RCC 7860 (cell line): ENCODE measurements at regions not wholly inside any gene's neighbourhood (a gene's known extent, or its start where the extent isn't known, plus 50 kb on each side); places are given as distances from the start of the nearest gene placed in this dataset.

ENCODE experiments used
- DNase-seq: peaks from one replicate; pipeline ENCODE4 v3.0.0-alpha.2; 2015; ENCODE audit warnings: low spot score
- FAIRE-seq: peaks from 2 replicates; lab custom pipeline; 2012; peaks lifted over from hg19 to GRCh38; lab: Jason Lieb, UNC

DNA sequence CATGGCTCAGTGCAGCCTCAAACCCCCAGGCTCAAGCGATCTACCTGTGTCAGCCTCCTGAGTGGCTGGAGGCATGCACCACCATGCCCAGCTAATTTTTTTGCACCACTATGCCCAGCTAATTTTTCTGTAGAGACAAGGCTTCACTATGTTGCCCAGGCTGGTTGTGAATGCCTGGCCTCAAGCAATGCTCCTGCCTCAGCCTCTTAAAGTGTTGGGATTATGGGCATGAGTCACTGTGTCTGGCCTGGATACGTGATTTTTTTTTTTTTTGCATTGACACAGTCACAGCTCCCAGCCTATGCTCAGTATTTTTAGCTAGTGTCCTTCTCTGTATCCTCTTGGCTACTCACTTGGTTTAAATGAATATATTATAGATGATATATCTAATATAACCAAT lies 377.0 kb upstream of the TNRC6C start:
- DNase-seq, result no peak

DNA sequence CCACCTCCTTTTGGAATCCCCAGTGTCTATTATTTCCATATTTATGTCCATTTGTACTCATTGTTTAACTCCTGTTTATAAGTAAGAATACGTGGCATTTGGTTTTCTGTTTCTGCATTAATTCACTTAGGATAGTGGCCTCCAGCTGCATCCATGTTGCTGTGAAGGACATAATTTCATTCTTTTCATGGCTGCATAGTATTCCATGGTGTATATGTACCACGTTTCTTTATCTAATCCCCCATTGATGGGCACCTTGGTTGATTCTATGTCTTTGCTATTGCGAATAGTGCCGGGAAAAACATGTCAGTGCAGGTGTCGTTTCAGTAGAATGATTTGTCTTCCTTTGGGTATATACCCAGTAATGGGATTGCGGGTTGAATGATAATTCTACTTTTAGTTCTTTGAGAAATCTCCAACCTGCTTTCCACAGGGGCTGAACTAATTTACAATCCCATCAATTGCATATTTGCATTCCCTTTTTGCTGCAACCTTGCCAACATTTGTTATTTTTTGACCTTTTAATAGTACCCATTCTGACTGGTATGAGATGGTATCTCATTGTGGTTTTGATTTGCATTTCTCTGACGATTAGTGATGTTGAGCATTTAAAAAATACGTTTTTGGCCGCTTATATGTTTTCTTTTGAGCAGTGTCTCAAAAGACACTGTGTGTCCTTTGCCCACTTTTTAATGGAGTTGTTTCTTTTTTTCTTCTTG lies 373.2 kb upstream of the TNRC6C start:
- DNase-seq (no peak), FAIRE-seq (no peak)

More for the DNA sequence above, 377.0 kb upstream of the TNRC6C start:
- no peak for FAIRE-seq

DNA sequence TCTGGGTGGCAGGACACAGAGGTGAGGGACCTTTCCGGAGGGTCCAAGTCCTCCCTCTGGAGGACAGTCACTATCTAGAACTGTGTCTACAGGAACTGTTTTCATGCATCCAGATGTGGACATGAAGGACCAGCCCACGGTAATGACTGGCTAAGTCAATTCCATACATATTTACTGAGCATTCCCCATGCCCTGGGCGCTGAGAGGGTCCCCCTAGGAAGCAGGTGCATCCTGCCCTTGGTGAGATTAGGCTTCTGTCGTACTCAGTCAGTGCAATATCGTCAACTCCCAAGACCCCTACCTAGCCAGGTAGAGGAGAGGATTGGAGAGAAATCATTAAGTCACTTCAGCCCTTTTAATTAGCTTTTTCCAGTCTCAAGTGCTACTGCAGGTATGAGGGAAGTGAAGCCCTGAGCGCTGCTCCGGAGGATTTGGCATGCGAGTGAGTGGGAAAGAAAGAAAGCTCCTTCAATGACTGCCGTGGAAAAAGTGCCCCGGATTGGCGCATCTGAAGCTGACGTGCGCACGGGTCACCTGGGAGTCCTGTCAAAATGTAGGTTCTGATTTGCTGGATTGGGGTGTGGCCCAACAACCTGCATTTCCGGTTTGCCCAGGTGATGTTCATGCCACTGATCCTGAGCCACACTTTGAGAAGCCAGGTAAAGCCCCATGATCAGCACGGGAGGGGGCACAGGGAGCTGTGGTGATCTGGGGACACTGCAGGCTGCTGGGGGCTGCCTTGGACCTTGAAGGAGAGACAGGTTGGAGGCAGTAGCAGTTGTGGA lies 367.4 kb upstream of the TNRC6C start:
- no peak for DNase-seq

DNA sequence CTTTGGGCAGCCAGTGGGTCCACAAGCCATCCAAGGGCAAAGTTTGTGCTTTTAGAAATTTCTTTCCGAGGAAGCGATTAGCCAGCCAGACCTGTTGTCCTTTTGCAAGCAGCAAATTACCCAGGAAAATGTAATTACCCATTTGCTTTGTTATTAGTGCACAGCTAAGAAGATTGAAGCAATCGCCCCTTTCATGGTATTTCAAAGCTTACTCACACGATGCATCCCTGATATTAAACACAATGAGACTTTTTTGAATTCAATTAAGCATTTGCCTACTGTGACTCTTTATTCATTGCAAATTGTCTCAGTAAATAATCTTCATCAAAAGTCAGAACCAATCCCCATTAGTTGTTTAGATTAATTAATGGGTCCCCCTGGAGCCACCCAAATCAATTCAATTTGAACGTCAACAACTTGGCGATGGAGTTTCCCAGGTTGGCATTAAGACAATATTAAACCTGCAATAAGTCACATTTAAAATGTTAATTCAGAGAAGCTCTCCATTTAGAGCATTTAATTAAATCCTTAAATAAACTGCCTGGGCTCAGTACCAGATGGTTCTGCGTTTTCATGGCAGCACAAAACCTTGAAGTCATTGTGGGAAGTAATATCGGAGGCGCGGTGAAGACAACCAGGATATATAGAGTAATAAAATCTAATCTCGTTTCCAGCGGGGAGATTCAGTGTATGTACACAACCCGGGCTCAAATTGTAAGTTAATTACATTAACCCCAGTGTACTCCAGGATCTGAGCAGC lies 366.2 kb upstream of the TNRC6C start:
- no peak for FAIRE-seq
- no peak for DNase-seq

More for the DNA sequence above, 367.4 kb upstream of the TNRC6C start:
- no peak for FAIRE-seq

DNA sequence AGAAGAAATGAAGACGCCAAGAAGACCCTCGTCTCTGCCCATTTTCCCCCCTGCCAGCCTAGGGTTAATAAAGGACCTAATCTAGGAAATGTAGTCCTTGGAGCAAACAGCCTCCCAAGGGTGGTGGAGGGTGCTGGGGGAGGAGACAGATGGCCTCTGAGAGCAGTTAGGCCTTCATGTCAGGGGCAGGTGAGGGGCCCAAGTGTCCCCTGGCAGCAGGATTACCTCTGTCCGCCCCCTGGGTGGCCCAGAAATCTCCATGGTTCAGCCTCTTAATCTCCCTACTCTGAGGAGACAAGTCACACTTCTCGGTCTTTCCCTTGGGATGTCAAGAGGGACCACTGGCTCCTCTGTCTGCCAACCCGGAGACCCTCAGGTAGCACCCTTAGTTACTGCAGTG lies 365.4 kb upstream of the TNRC6C start:
- no peak for DNase-seq
- FAIRE-seq, result no peak

DNA sequence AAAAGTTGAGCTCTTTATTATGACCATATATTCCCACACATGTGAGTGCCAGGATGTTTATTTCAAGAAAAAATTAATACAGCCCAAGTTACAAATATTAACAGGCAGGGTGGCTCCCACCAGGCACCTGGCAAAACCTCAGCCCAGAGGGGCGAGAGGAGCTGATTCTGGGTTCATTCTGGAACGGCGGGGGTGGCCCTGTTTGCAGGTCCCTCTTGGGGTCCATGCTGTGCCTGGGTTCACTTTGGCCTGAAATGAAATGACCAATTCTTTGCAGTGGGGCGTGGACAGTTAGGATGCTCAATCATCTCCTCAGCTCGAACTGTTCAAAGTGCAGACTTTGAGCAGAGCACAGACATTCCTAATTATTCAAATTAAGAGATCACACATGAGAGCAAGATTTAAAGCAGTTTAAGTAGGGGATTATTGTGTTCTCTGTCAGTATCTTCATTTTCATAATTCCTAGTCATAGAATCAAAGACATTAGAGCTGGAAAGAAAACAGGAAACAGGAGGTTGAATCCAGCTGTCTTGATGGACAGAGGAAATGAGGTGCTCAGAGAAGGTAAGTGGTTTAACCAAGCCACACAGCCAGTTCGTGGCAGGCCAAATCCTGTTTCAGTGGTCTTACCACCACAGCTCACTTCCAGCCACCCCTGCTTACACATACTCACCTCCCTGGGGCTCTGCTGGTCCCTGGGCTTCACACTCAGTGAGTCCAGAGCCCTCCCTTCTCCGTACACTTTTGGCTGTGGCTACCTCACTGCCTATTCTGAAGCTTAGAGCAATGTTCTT lies 363.9 kb upstream of the TNRC6C start:
- DNase-seq (no peak), FAIRE-seq (no peak)

DNA sequence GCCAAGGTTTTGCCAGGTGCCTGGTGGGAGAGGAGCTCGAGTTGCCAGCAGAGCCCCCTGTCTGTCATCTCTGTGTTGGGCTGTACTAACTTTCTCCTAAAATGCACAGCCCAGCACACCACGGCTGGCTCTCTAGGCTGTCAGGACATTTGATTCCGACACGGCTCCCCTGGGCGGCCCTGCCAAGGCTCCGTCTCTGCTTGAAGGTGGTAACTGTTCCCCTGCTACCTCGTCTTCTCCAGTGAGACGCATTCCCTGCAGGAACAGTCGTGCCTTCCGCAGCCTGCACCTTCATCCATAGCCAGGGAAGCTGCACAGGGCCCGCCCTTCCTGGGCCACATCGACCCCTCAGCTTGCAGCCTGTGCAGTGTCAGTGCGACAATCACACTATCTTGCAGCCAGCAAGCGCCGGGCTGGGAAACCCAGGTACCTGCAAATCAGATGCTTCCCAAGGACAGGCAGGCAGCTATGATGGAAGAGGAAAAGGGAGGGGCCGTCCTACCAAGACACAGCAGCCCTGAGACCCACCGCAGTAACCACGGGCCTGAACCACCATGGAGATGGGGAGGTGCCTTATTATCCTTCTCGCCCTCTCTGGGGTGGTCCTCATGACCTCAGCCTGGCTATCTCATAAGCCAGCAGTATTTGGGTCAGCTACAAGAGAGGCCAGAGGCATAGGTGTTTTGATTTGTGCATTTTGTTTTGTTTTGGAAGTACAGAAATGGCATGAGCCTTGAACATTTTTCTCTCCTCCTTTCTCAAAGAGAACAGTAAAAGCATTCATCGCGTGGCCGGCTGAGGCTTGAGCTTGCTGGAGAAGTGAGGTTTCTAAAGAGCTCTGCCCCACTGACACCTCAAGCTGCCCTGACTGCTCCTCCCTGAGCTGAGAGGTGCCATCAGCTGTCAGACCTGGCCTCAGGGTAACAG lies 361.7 kb upstream of the TNRC6C start:
- FAIRE-seq, result no peak

DNA sequence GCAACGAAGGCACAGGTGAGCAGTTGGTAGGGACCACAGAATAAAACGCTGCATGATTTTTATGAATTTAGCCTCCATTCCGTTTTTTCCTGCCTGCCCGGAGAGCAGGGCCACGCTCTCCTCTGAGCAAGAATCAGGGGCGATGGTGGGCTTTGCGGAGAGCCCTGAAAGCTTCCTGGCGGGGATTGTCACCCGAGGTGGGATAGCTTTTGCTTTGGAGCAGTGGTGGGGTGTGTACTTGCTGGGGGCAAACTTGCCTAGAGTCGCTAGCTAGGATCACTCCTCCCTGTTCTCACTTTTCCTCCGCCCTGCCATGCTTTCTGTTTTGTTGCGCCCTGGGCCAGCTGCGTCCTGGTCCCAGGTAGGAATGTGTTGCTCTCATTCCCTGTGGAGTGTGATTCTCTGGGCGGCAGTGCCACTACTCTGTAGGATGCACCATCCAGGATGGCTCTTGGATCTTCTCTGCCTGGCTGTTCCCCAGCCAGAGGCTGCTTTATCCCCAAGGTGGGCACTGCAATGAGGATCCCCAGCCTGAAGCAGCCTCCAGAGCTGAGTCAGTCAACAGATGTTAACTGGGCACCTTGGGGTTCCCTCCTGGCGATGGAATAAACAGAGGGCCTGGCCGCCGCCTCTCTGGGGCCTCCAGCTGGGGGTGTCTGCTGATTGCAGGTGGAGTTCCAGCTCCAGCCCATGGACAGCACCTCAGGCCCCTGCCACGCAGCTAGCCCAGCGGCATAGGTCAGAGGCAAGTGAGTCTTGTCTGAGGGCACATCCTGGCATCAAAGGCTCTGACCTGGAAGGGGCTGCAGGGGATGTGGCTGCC lies 360.9 kb upstream of the TNRC6C start:
- FAIRE-seq, result no peak
- DNase-seq, result no peak

More for the DNA sequence above, 361.7 kb upstream of the TNRC6C start:
- DNase-seq, result no peak

DNA sequence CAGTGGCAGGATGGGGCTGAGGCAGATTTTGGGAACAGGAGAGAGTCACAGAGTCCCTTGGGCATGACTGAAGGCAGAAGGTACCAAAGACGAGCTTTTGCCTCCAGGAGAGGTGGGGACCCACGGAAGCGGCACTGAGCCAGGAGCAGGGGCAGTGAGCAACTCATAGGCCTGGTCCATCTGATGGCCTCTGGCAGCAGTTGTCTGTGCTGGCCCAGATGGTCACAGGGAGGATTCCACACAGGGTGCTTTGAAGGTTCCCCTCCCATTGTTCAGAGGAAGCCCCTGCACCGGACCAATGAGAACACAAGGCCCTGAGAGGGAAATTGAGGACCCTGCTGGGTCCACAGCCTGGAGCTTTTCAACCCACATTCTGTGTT lies 360.3 kb upstream of the TNRC6C start:
- FAIRE-seq (no peak), DNase-seq (no peak)

DNA sequence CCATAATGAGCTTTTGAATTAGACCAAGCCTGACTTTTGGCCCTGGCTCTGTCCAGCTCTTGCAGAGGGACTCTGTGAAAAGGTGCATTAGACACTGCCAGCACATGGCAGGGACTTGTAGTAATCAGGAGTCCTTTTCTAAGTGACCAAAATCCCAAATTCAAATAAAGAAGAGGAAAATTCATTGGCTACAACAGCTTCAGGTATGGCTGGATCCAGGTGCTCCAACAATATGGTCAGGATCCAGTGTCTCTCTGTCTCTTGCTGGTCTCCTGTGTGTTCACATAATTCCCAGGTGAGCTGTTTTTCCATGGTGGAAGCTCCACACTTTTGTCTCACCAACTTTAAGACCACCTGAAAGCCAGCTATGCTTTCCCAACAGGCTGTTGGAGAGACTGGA lies 358.8 kb upstream of the TNRC6C start:
- no peak for FAIRE-seq
- no peak for DNase-seq

DNA sequence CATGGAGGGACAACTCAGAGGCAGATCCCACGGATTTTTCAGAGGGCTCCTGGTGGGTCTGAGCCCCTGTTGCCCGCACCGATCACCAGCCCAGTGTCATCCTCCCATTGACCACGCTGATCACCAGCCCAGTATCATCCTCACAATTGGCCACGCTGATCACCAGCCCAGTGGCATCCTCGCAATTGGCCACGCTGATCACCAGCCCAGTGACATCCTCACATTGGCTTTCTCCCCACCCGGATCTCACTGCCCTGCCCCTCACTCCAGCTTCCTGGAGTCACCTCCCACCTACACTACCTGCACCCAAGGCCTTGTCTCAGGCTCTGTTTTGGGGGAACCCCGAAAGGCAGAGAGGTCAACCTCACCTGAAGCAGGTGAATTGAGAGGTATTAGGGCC lies 358.2 kb upstream of the TNRC6C start:
- FAIRE-seq (no peak), DNase-seq (no peak)

DNA sequence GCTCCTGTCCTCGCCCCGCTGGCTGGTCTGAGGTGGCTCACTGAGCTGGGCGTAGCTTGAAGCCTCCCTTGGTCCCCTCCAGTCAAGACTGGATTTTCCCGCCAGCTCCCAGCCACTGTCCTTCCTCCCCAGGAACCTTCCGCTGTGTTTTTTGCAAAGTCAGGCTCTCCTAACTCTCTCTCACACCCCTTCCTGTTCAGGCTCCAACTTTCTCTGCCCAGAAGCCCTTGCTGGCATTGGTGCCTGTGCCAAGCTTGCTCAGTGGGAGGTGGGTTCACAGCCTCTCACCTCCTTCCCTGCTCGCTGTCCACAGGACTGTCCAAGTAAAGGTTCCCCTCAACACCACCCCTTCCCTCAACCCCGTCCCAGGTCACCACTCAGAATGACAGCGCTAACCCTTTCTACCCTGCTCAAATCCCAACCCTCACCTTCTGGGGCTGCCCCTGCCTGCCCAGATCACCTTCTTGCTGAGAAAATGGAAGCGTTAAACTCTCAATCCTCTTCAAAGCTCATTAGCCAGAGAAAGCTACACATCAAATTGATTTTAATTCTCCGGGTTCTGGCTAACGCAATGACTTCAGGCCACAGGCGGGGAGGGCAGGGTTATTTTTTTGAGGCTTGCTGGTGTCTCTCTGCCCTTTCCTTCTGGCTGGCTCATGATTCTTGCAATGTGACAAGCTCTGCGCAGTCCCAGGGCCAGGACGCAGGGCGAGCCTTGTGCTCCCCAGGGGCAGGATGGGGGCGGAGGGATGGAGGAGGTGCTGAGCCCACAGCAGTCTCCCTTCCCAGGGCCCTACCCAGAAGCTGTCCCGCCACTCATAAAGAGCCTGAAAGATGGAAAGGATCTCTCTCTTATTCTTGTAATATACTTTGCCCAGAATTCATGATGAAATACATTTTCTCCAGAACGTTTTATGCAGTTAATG lies 357.2 kb upstream of the TNRC6C start:
- FAIRE-seq, result no peak

DNA sequence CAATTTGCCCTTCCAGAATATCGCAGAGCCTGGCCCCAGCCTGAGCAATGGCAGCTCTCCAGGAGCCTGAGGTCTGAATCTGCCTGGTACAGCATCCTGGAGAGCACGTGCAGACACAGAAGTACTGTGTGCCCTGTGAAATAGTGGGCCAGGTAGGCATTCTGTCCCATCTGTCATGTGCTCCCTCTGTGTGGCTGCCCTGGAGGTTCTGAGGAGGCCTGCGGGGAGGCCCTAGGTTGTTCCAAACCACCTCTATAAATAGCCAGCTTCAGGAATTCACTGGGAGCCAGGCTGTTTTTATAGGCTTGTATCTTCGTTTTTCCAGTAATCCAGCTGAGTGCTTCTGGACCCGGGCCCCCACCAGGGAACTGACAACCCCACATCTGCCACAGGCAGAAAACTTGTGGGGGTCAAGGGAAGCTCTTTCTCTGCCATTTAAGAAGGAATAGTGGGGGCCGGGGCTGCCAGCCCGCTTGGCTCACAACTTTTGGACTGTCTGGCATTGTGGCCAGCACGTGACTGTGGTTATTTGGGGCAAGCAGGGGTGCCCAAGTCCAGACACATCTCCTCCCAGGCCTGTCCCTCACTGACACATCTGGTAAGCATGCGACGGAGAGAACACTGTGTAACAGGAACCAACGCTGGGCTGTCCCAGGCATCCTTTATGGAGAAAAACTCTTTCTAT lies 356.3 kb upstream of the TNRC6C start:
- FAIRE-seq (no peak), DNase-seq (no peak)

More for the DNA sequence above, 357.2 kb upstream of the TNRC6C start:
- DNase-seq, result no peak

DNA sequence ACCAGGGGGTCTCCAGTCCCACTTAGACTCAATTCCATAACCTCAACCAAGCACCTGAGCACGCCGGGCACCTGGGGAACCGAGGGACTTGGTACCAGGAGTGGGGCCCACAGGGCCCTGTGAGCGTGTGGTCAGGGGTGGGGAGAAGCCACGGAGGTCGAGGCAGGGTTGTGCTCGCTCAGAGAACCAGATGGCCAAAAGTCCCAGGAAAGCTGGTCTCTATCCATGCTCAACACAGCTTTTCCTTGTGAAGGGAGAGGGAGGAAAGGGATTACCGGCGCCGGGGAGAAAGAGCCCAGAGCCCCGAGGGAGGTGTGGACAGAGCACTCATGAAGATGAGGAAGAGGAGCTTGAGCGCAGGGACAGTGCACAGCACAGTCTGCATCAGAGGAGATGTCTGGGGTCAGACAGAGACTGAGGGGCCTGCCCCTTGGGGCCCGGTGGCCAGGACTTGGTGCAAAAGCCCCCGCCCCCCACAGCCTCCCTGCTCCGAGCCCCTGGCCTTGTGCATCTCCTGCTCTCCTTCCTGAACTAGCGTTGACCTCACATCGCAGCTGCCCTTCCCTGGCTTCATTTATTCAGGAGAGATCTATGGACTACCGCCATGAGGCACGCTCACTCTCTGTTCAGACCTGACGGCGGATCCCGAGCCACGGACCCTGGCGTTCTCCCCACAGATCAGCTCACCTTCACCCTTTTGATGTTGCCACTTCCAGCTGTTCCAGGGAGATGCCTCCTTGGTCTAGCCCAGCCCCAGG lies 355.4 kb upstream of the TNRC6C start:
- FAIRE-seq, result no peak
- DNase-seq, result no peak

DNA sequence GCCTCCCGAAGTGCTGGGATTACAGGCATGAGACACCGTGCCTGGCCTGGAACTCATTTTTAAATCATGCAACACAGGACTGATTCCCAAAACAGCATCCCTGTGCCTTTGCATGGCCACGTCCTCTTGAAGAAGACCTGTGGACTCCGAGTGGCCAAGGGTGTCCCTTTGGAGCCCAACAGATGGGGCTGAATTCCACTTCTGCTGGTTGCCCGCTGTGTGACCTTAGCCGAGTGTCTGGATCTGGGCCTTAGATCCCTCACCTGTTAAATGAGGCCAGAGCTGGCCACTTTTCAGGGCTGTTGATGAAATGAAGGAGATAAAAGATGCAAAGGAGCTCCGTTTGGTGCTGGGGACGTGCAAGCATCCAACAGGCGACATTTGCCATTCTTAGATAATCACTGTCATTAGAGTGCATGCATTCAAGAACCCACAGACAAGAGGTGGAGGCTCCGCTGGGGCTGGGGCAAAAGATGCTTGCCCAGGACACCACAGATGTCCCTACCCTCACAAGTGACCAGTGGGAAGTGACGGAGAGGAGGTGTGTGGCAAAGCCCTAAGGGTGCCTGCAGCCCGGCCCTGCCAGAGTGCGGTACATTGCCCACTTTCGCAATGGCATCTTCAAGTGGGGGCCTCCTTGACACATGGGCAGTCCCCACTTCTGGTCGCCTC lies 354.1 kb upstream of the TNRC6C start:
- no peak for FAIRE-seq

DNA sequence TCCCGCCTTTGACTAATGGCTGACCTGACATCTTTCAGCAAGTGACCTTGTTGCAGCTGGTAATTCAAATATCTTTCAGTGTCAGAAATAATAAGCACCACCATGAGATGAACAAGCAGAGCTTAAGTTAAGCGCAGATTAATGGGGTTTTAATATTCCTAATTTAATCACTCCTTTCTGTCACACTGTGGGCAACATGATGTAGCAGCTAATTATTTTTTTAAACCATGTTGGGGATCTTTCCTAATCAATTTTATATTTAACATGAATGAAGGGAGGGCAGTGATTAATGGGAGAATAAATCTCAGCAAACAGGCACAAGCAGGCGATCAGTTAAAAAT lies 353.6 kb upstream of the TNRC6C start:
- DNase-seq, result no peak
- no peak for FAIRE-seq

More for the DNA sequence above, 354.1 kb upstream of the TNRC6C start:
- no peak for DNase-seq
